ENCODE measurements at regions not wholly inside any gene's neighbourhood (a gene's known extent, or its start where the extent isn't known, plus 50 kb on each side); places are given as distances from the start of the nearest gene placed in this dataset.

GRCh38 chr16:27721531-27722181, 171.7 kb downstream of the KATNIP start:
- no peak overlapping the region for H3K4me3 ChIP-seq (ENCODE audit: low read depth, low read length)
- no peak for DNase-seq (ENCODE audit: low read depth)
- no peak for TF ChIP-seq CTCF (IDR thresholded peaks at IDR 0.05; ENCODE audit: low read depth, low read length, missing control alignments)

- TF ChIP-seq CTCF (IDR thresholded peaks at IDR 0.05; ENCODE audit: low read depth, low read length, missing control alignments) = no peak
- no peak for DNase-seq (ENCODE audit: low read depth)
- H3K4me3 ChIP-seq (ENCODE audit: low read depth, low read length) = no peak overlapping the region
Measured at GRCh38 chr16:27722207-27722606, 172.3 kb downstream of the KATNIP start.

- TF ChIP-seq CTCF (IDR thresholded peaks at IDR 0.05; ENCODE audit: low read depth, low read length, missing control alignments) = no peak
- no peak overlapping the region for H3K4me3 ChIP-seq (ENCODE audit: low read depth, low read length)
- no peak for DNase-seq (ENCODE audit: low read depth)
Measured at GRCh38 chr16:27722892-27723450, 173.0 kb downstream of the KATNIP start.

GRCh38 chr16:27723711-27724481, 174.0 kb downstream of the KATNIP start:
- no peak for TF ChIP-seq CTCF (IDR thresholded peaks at IDR 0.05; ENCODE audit: low read depth, low read length, missing control alignments)
- DNase-seq (ENCODE audit: low read depth) = no peak

GRCh38 chr16:27724482-27725235, 174.7 kb downstream of the KATNIP start:
- no peak overlapping the region for H3K4me3 ChIP-seq (ENCODE audit: low read depth, low read length)
- no peak for DNase-seq (ENCODE audit: low read depth)
- no peak for TF ChIP-seq CTCF (IDR thresholded peaks at IDR 0.05; ENCODE audit: low read depth, low read length, missing control alignments)

More at GRCh38 chr16:27723711-27724481, 174.0 kb downstream of the KATNIP start:
- no peak overlapping the region for H3K4me3 ChIP-seq (ENCODE audit: low read depth, low read length)

GRCh38 chr16:27725236-27726000, 175.5 kb downstream of the KATNIP start:
- no peak for DNase-seq (ENCODE audit: low read depth)
- H3K4me3 ChIP-seq (ENCODE audit: low read depth, low read length) = no peak overlapping the region
- TF ChIP-seq CTCF (IDR thresholded peaks at IDR 0.05; ENCODE audit: low read depth, low read length, missing control alignments) = no peak

Data from GM12864 (cell line).